ENCODE measurements at regions not wholly inside any gene's neighbourhood (a gene's known extent, or its start where the extent isn't known, plus 50 kb on each side); places are given as distances from the start of the nearest gene placed in this dataset.
A peak's percentile ranks its signal among the peaks of the same experiment; 100 is the strongest.

- Histone ChIP-seq H3K27ac (no peak overlapping the region), H3K36me3 (no peaks in the 10 kb centered on the region), H3K4me3 (no peak overlapping the region), H3K9me3 (peaks cover 0 to 35% (median 5%) of the 10 kb centered on the region in 4 donors), H3K27me3 (no peaks in the 10 kb centered on the region), H3K4me1 (no peaks in the 10 kb centered on the region)
- no peak for TF ChIP-seq EP300 (IDR thresholded peaks at IDR 0.05)
- TF ChIP-seq, protein P1, sequence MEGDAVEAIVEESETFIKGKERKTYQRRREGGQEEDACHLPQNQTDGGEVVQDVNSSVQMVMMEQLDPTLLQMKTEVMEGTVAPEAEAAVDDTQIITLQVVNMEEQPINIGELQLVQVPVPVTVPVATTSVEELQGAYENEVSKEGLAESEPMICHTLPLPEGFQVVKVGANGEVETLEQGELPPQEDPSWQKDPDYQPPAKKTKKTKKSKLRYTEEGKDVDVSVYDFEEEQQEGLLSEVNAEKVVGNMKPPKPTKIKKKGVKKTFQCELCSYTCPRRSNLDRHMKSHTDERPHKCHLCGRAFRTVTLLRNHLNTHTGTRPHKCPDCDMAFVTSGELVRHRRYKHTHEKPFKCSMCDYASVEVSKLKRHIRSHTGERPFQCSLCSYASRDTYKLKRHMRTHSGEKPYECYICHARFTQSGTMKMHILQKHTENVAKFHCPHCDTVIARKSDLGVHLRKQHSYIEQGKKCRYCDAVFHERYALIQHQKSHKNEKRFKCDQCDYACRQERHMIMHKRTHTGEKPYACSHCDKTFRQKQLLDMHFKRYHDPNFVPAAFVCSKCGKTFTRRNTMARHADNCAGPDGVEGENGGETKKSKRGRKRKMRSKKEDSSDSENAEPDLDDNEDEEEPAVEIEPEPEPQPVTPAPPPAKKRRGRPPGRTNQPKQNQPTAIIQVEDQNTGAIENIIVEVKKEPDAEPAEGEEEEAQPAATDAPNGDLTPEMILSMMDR (IDR thresholded peaks at IDR 0.05), result no peak
- no peak for TF ChIP-seq POLR2A (IDR thresholded peaks at IDR 0.05)
- DNase-seq (ENCODE audit: low spot score in 2 of 2), result no peak
Measured at GRCh38 chr7:25437308-25437707, 209.0 kb upstream of the NPVF start.

DNA sequence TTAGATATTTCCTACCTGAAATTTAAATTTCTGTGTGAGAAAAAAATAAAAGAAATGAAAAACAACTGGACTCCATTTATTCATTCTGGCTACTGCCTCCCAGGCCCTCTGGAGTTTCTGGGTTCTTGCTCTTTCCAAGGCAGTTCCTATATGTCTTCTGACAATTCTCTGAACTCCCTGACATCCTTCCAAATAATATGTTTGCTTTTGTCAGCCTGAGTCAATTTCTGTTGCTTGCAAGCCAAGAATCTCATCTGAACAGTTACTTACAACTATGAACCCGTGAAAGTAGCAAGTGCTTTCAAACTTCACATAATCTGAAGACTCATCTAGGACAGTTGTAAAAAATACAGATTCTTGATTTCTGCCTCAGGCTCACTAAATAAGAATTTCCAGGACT is 216.7 kb upstream of the NPVF start:
- H3K27ac ChIP-seq, result no peak overlapping the region
- peaks cover 0 to 42% (median 5%) of the 10 kb centered on the region in 4 donors for H3K9me3 ChIP-seq
- no peaks in the 10 kb centered on the region for H3K27me3 ChIP-seq
- no peaks in the 10 kb centered on the region for H3K36me3 ChIP-seq
- no peak overlapping the region for H3K4me3 ChIP-seq
- TF ChIP-seq POLR2A (IDR thresholded peaks at IDR 0.05) (no peak), EP300 (IDR thresholded peaks at IDR 0.05) (no peak)
- TF ChIP-seq, protein P1 (IDR thresholded peaks at IDR 0.05), result no peak
- H3K4me1 ChIP-seq, result no peaks in the 10 kb centered on the region
- 46 to 51% methylated on average over 1 of the region's 1 CpG for WGBS, 2 donors
- no peak for DNase-seq (ENCODE audit: low spot score in 2 of 2)

DNA sequence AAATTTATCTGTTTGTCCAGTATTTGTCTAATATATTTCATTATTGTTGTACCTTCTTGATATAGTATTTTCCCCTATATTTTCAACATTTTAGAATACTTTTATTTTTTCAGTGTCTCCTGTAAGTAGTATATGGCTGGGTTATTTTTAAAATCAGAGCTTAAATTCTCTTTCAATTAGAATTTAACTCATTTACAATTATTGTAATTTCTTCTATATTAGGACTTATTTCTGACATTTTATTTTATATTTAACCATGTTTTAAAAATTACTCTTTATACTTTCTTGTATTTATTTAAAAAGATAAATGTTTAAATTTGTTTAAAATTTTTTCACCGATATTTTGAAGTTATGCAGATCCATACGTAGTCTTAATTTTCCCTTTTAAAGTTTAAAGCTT is 220.0 kb upstream of the NPVF start:
- TF ChIP-seq EP300 (IDR thresholded peaks at IDR 0.05), result no peak
- TF ChIP-seq, protein P1 (IDR thresholded peaks at IDR 0.05), result no peak
- H3K27ac ChIP-seq, result no peak overlapping the region
- no peaks in the 10 kb centered on the region for H3K4me1 ChIP-seq
- no peak overlapping the region for H3K4me3 ChIP-seq
- H3K9me3 ChIP-seq, result peaks cover 0 to 11% (median 0%) of the 10 kb centered on the region in 4 donors
- no peaks in the 10 kb centered on the region for H3K27me3 ChIP-seq
- WGBS, 2 donors, result 96 to 99% methylated on average over 2 of the region's 2 CpGs
- DNase-seq (ENCODE audit: low spot score in 2 of 2), result no peak
- no peaks in the 10 kb centered on the region for H3K36me3 ChIP-seq

DNA sequence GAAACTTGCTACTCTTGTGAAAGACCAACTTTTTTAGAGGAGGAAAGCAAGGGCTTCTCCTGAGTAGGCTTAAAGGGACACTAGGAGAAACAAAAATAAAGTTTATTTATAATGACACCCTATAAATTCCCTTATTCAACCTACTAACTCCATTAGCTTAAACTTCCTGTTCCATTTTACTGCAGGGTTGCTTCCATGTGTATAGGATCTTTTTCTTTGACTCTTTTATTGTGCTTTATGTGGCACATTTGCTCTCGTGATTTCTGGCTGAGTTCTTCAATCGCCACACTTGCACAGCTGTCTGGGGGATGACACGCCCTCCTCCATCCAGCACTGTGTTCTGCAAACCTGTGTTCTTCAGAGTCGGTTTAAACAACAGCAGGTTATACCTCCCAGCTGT is 225.7 kb upstream of the NPVF start:
- no peaks in the 10 kb centered on the region for H3K36me3 ChIP-seq
- no peaks in the 10 kb centered on the region for H3K27me3 ChIP-seq
- TF ChIP-seq, protein P1 (IDR thresholded peaks at IDR 0.05), result no peak
- TF ChIP-seq EP300 (IDR thresholded peaks at IDR 0.05) (no peak), POLR2A (IDR thresholded peaks at IDR 0.05) (no peak)
- peaks cover 0 to 33% (median 4%) of the 10 kb centered on the region in 4 donors for H3K4me1 ChIP-seq
- no peak overlapping the region for H3K27ac ChIP-seq
- no peak overlapping the region for H3K4me3 ChIP-seq
- WGBS, 2 donors, result 56 to 59% methylated on average over 4 of the region's 4 CpGs
- no peak for DNase-seq (ENCODE audit: low spot score in 2 of 2)
- no peaks in the 10 kb centered on the region for H3K9me3 ChIP-seq

DNA sequence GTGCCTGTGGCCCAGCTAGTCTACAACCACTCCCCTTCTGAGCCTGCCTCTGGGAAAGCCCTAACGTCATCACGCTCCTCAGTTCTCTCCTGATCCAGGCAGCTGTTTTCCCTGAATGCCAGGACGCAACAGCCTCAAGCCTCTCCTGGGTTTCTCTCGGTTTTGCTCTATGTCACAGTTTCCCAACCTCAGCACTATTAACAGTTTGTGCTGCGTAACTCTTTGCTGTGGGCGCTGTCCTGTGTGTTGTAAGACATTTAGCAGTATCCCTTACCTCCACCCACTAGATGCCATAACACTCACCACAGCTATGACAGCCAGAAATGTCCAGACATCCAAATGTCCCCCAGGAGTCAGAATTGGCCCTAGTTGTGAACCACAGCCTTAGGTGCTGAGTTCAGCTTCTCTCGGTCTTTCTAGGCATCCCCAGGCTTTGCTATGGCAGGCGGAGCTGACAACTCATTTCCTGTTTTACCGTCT is 226.3 kb upstream of the NPVF start:
- Histone ChIP-seq H3K27me3 (no peaks in the 10 kb centered on the region), H3K27ac (peak overlapping the region in 1 of 4 donors; percentile 72), H3K36me3 (no peaks in the 10 kb centered on the region), H3K4me3 (no peak overlapping the region), H3K4me1 (peaks cover 0 to 33% (median 4%) of the 10 kb centered on the region in 4 donors), H3K9me3 (no peaks in the 10 kb centered on the region)
- DNase-seq (ENCODE audit: low spot score in 2 of 2), result peak; percentile 30 to 48
- TF ChIP-seq, protein P1 (IDR thresholded peaks at IDR 0.05), result no peak
- TF ChIP-seq EP300 (IDR thresholded peaks at IDR 0.05) (peak in 1 of 2 donors; percentile 51), POLR2A (IDR thresholded peaks at IDR 0.05) (no peak)
- WGBS, 2 donors, result 47 to 58% methylated on average over 9 of the region's 9 CpGs
